H9 (cell line): ENCODE measurements at regions not wholly inside any gene's neighbourhood (a gene's known extent, or its start where the extent isn't known, plus 50 kb on each side); places are given as distances from the start of the nearest gene placed in this dataset.

Experiments used
- DNase-seq: peaks from one replicate; pipeline ENCODE4 v3.0.0-alpha.2; 2017
- H2AFZ ChIP-seq: one replicate; pipeline ENCODE4 v1.6.1; 2013; ENCODE audit warnings: mild to moderate bottlenecking, low read length, control low read depth, moderate library complexity
- H2AK5ac ChIP-seq: 2 replicates; pipeline ENCODE4 v1.6.1; 2013; ENCODE audit warnings: low read length, control low read depth, mixed read lengths; ENCODE audit not compliant: insufficient read length
- H2BK120ac ChIP-seq: one replicate; pipeline ENCODE4 v1.6.1; 2013; ENCODE audit warnings: low read depth, mild to moderate bottlenecking, low read length, control low read depth, inconsistent platforms; ENCODE audit not compliant: poor library complexity, severe bottlenecking
- H2BK12ac ChIP-seq: 2 replicates; pipeline ENCODE4 v1.6.1; 2013; ENCODE audit warnings: low read length, control low read depth, mixed read lengths, low read depth; ENCODE audit not compliant: insufficient read length
- H2BK15ac ChIP-seq: 2 replicates; pipeline ENCODE4 v1.6.1; 2013; ENCODE audit warnings: low read depth, low read length, control low read depth
- H2BK20ac ChIP-seq: one replicate; pipeline ENCODE4 v1.6.1; 2013; ENCODE audit warnings: low read depth, mild to moderate bottlenecking, low read length, control low read depth, inconsistent platforms; ENCODE audit not compliant: poor library complexity, severe bottlenecking
- H2BK5ac ChIP-seq: 2 replicates; pipeline ENCODE4 v1.6.1; 2013; ENCODE audit warnings: low read length, control low read depth, mixed read lengths; ENCODE audit not compliant: insufficient read length
- H3K14ac ChIP-seq: 2 replicates; pipeline ENCODE4 v1.6.1; 2013; ENCODE audit warnings: low read length, control low read depth; ENCODE audit not compliant: insufficient read depth
- H3K18ac ChIP-seq: 2 replicates; pipeline ENCODE4 v1.6.1; 2013; ENCODE audit warnings: low read depth, mild to moderate bottlenecking, mixed read lengths, low read length, control low read depth; ENCODE audit not compliant: insufficient read length
- H3K23ac ChIP-seq: 2 replicates; pipeline ENCODE4 v1.6.1; 2013; ENCODE audit warnings: low read length, control low read depth, mixed read lengths, low read depth; ENCODE audit not compliant: insufficient read length
- H3K23me2 ChIP-seq: 2 replicates; pipeline ENCODE4 v1.6.1; 2013; ENCODE audit warnings: low read depth, mild to moderate bottlenecking, mixed read lengths, low read length, control low read depth; ENCODE audit not compliant: insufficient read length, poor library complexity, severe bottlenecking
- H3K27ac ChIP-seq: 2 replicates; pipeline ENCODE4 v1.5.1; 2013; ENCODE audit warnings: low read length, control low read depth, mixed read lengths, low read depth; ENCODE audit not compliant: insufficient read length
- H3K27me3 ChIP-seq: 2 replicates; pipeline ENCODE4 v1.6.1; 2013; ENCODE audit warnings: low read length, control low read depth, inconsistent platforms; ENCODE audit not compliant: insufficient read depth
- H3K4ac ChIP-seq: 2 replicates; pipeline ENCODE4 v1.6.1; 2013; ENCODE audit warnings: low read depth, mild to moderate bottlenecking, control low read depth, inconsistent platforms, low read length, moderate library complexity
- H3K4me1 ChIP-seq: 2 replicates; pipeline ENCODE4 v1.6.1; 2013; ENCODE audit warnings: low read length, control low read depth, inconsistent platforms; ENCODE audit not compliant: insufficient read depth
- H3K4me2 ChIP-seq: 2 replicates; pipeline ENCODE4 v1.6.1; 2013; ENCODE audit warnings: low read length, control low read depth, mixed read lengths; ENCODE audit not compliant: insufficient read length, insufficient read depth
- H3K56ac ChIP-seq: 2 replicates; pipeline ENCODE4 v1.6.1; 2013; ENCODE audit warnings: low read depth, mild to moderate bottlenecking, mixed read lengths, low read length, control low read depth; ENCODE audit not compliant: insufficient read length
- H3K79me1 ChIP-seq: 2 replicates; pipeline ENCODE4 v1.6.1; 2013; ENCODE audit warnings: low read depth, mild to moderate bottlenecking, moderate library complexity, low read length, control low read depth, inconsistent platforms; ENCODE audit not compliant: insufficient read depth, poor library complexity, severe bottlenecking
- H3K79me2 ChIP-seq: 2 replicates; pipeline ENCODE4 v1.6.1; 2013; ENCODE audit warnings: low read length, control low read depth, inconsistent platforms; ENCODE audit not compliant: insufficient read depth
- H3K9ac ChIP-seq: 2 replicates; pipeline ENCODE4 v1.6.1; 2013; ENCODE audit warnings: low read length, control low read depth, mixed read lengths; ENCODE audit not compliant: insufficient read length; ENCODE audit errors: extremely low read depth
- H3K9me3 ChIP-seq: one replicate; pipeline ENCODE4 v1.6.1; 2013; ENCODE audit warnings: low read depth, low read length, inconsistent platforms; ENCODE audit not compliant: control insufficient read depth
- H3T11ph ChIP-seq: one replicate; pipeline ENCODE4 v1.6.1; 2013; ENCODE audit warnings: mild to moderate bottlenecking, low read length, control low read depth, inconsistent platforms
- H4K20me1 ChIP-seq: one replicate; pipeline ENCODE4 v1.6.1; 2013; ENCODE audit not compliant: control insufficient read depth, insufficient read length, insufficient read depth
- H4K5ac ChIP-seq: 2 replicates; pipeline ENCODE4 v1.6.1; 2013; ENCODE audit warnings: low read depth, mild to moderate bottlenecking, mixed read lengths, low read length, control low read depth; ENCODE audit not compliant: insufficient read length
- H4K8ac ChIP-seq: replicated peaks from 2 replicates; pipeline ENCODE4 v1.6.1; 2013; ENCODE audit warnings: low read length, control low read depth, mixed read lengths, low read depth; ENCODE audit not compliant: insufficient read length
- H4K91ac ChIP-seq: 2 replicates; pipeline ENCODE4 v1.6.1; 2013; ENCODE audit warnings: low read depth, mild to moderate bottlenecking, moderate library complexity, mixed read lengths, low read length, control low read depth; ENCODE audit not compliant: insufficient read length
- H3K27ac Mint-ChIP-seq, 3 experiments: 2 replicates in 2 of 3; 3 replicates in 1 of 3; pipeline ENCODE4 v1.8.0; 2020 to 2021; ENCODE audit warnings: mixed read lengths in 3 of 3, mild to moderate bottlenecking in 1 of 3, moderate library complexity in 1 of 3
- H3K27me3 Mint-ChIP-seq: 2 replicates; pipeline ENCODE4 v1.8.0; 2021; ENCODE audit warnings: low read depth, mild to moderate bottlenecking, moderate library complexity, mixed read lengths
- H3K36me3 Mint-ChIP-seq, 3 experiments: 2 replicates in 2 of 3; 3 replicates in 1 of 3; pipeline ENCODE4 v1.8.0; 2020 to 2021; ENCODE audit warnings: low read depth in 3 of 3, mixed read lengths in 3 of 3; ENCODE audit not compliant: insufficient read depth in 1 of 3
- H3K4me1 Mint-ChIP-seq, 2 experiments: 2 replicates each; pipeline ENCODE4 v1.8.0; 2020; ENCODE audit warnings: mixed read lengths in 2 of 2
- H3K4me3 Mint-ChIP-seq, 2 experiments: 2 replicates in 1 of 2; 3 replicates in 1 of 2; pipeline ENCODE4 v1.8.0; 2020 to 2021; ENCODE audit warnings: mild to moderate bottlenecking in 2 of 2, mixed read lengths in 2 of 2, moderate library complexity in 1 of 2
- H3K9me3 Mint-ChIP-seq, 2 experiments: 2 replicates in 1 of 2; 3 replicates in 1 of 2; pipeline ENCODE4 v1.8.0; 2020; ENCODE audit warnings: mild to moderate bottlenecking in 2 of 2, mixed read lengths in 2 of 2, moderate library complexity in 1 of 2
- CTCF ChIP-seq: fragments of 200-600 bp; sonication (generic); conservative IDR thresholded peaks from 3 replicates; pipeline ENCODE4 v1.8.0; 2021; ENCODE audit warnings: antibody characterized with exemption, mild to moderate bottlenecking
- WGBS: extraction: QIAGEN DNeasy Blood & Tissue Kit; methylation state at CpG from one replicate; pipeline ENCODE4 v1.1.7; 2013; ENCODE audit warnings: missing lambda C conversion rate, low lambda C conversion rate, mixed read lengths; ENCODE audit not compliant: insufficient read length; ENCODE audit errors: extremely low coverage; 5-methylcytosine and 5-hydroxymethylcytosine counted together

GRCh38 chr13:91165758-91166157 lies 181.7 kb upstream of the MIR17HG start:
- no peaks in the 10 kb centered on the region for H3K9me3 ChIP-seq
- no peak for DNase-seq
- no peak overlapping the region for H3K27ac Mint-ChIP-seq
- H3K23ac ChIP-seq: no peak overlapping the region
- H3K4ac ChIP-seq: no peak overlapping the region
- H4K5ac ChIP-seq: no peak overlapping the region
- no peak overlapping the region for H3K56ac ChIP-seq
- H3K4me1 ChIP-seq: no peaks in the 10 kb centered on the region
- no peak for TF ChIP-seq CTCF
- no peak overlapping the region for H2BK120ac ChIP-seq
- no peaks in the 10 kb centered on the region for H3K27me3 ChIP-seq
- no peak overlapping the region for H2AFZ ChIP-seq
- H2BK20ac ChIP-seq: no peak overlapping the region
- no peaks in the 10 kb centered on the region for H3K9me3 Mint-ChIP-seq
- no peak overlapping the region for H2BK15ac ChIP-seq
- no peaks in the 10 kb centered on the region for H4K20me1 ChIP-seq
- H3K4me3 Mint-ChIP-seq: no peak overlapping the region
- H3K79me1 ChIP-seq: no peaks in the 10 kb centered on the region
- H3K4me2 ChIP-seq: no peak overlapping the region
- peaks cover 8 to 18% of the 10 kb centered on the region in 2 experiments for H3K4me1 Mint-ChIP-seq
- no peak overlapping the region for H2AK5ac ChIP-seq
- no peaks in the 10 kb centered on the region for H3K79me2 ChIP-seq
- no peaks in the 10 kb centered on the region for H3K36me3 Mint-ChIP-seq
- no peak overlapping the region for H3K27ac ChIP-seq
- no peak overlapping the region for H3K18ac ChIP-seq
- H3K27me3 Mint-ChIP-seq: peaks cover 3% of the 10 kb centered on the region
- H3T11ph ChIP-seq: no peak overlapping the region
- H3K14ac ChIP-seq: no peak overlapping the region
- no peak overlapping the region for H4K91ac ChIP-seq
- H3K9ac ChIP-seq: no peak overlapping the region
- no CpG with 5 or more reads among the region's 3 CpGs for WGBS
- H2BK12ac ChIP-seq: no peak overlapping the region
- no peaks in the 10 kb centered on the region for H3K23me2 ChIP-seq
- no peak overlapping the region for H4K8ac ChIP-seq
- H2BK5ac ChIP-seq: no peak overlapping the region
